Esophagus muscularis mucosa (tissue), 4 donors: ENCODE measurements at regions not wholly inside any gene's neighbourhood (a gene's known extent, or its start where the extent isn't known, plus 50 kb on each side); places are given as distances from the start of the nearest gene placed in this dataset.

ENCODE experiments used
- DNase-seq: peaks from one replicate; pipeline ENCODE4 v3.0.0-alpha.2; 2017; ENCODE audit errors: extremely low spot score
- H3K27ac ChIP-seq, 4 donors: fragments of 200-600 bp; sonication (generic); replicated peaks in 1 of 4; 1 replicate in 3 of 4; 2 replicates in 1 of 4; pipeline ENCODE4 v1.5.1; 2016 to 2019; ENCODE audit warnings: mild to moderate bottlenecking in 1 of 4
- H3K27me3 ChIP-seq, 4 donors: fragments of 200-600 bp; sonication (generic); one replicate each; pipeline versions ENCODE4 v1.5.1 to v1.6.0; 2016 to 2019
- H3K36me3 ChIP-seq, 4 donors: fragments of 200-600 bp; sonication (generic); one replicate each; pipeline ENCODE4 v1.5.1; 2016 to 2019
- H3K4me1 ChIP-seq, 4 donors: fragments of 200-600 bp; sonication (generic); one replicate each; pipeline ENCODE4 v1.5.1; 2016 to 2019
- H3K4me3 ChIP-seq, 4 donors: fragments of 200-600 bp; sonication (generic); 1 replicate in 2 of 4; 2 replicates in 2 of 4; pipeline ENCODE4 v1.5.1; 2016 to 2019; ENCODE audit warnings: mild to moderate bottlenecking in 4 of 4, moderate library complexity in 1 of 4
- H3K9me3 ChIP-seq, 4 donors: fragments of 200-600 bp; sonication (generic); 1 replicate in 3 of 4; 2 replicates in 1 of 4; pipeline ENCODE4 v1.5.1; 2016 to 2019
- EP300 ChIP-seq: sonication (generic); formaldehyde crosslinking; IDR thresholded peaks from one replicate; pipeline ENCODE4 v1.6.1; 2017; ENCODE audit warnings: antibody characterized with exemption
- POLR2A ChIP-seq: fragments of 450-650 bp; IDR thresholded peaks from one replicate; pipeline ENCODE4 v1.6.1; 2017; ENCODE audit warnings: antibody characterized with exemption, moderate library complexity, mild to moderate bottlenecking, low read depth
- POLR2AphosphoS5 ChIP-seq, 2 donors: sonication (generic); formaldehyde crosslinking; IDR thresholded peaks; one replicate each; pipeline ENCODE4 v1.6.1; 2017; ENCODE audit warnings: antibody characterized with exemption in 2 of 2
- WGBS: methylation state at CpG from one replicate; pipeline ENCODE4 v1.1.5; 2018; 5-methylcytosine and 5-hydroxymethylcytosine counted together
- intact Hi-C: fragments of 100-400 bp; cut with DNase I; formaldehyde crosslinking; loops from one replicate; pipeline ENCODE4 v1.15.1; 2023
- TF ChIP-seq, protein P1 (sequence below), 3 experiments: fragments of 200-600 bp in 2 of 3; fragments of 450-650 bp in 1 of 3; sonication (generic) in 2 of 3; IDR thresholded peaks; one replicate each; pipeline ENCODE4 v1.5.1; 2017 to 2019; ENCODE audit warnings: antibody characterized with exemption in 3 of 3, mild to moderate bottlenecking in 2 of 3, moderate library complexity in 1 of 3

DNA sequence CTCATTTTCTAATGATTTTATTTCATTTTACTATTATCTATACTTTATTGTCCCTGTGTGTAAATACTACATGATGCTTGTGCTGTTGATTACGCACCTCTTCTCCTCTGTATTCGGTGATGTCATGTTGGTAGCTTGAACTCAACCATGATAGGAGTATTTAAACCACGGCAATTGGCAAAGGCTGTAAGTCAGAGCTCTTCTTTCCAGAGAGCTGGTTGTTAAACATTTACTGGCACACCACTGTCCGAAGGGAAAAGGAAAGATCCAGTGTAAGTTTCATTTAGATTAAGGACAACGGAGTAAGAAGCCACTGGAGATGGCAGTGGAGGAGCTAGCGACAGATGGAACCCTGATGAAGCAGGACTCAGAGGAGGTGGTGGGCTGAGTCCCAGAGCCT is 93.4 kb upstream of the KCNE2 start:
- Histone ChIP-seq H3K27ac (no peak overlapping the region), H3K9me3 (no peaks in the 10 kb centered on the region), H3K4me3 (no peak overlapping the region), H3K36me3 (no peaks in the 10 kb centered on the region), H3K27me3 (no peaks in the 10 kb centered on the region), H3K4me1 (no peaks in the 10 kb centered on the region)
- intact Hi-C loops: no loop called here
- no peak for DNase-seq
- TF ChIP-seq EP300 (no peak), POLR2A (no peak), POLR2AphosphoS5 (IDR thresholded peaks at IDR 0.05) (no peak)
- TF ChIP-seq, protein P1, sequence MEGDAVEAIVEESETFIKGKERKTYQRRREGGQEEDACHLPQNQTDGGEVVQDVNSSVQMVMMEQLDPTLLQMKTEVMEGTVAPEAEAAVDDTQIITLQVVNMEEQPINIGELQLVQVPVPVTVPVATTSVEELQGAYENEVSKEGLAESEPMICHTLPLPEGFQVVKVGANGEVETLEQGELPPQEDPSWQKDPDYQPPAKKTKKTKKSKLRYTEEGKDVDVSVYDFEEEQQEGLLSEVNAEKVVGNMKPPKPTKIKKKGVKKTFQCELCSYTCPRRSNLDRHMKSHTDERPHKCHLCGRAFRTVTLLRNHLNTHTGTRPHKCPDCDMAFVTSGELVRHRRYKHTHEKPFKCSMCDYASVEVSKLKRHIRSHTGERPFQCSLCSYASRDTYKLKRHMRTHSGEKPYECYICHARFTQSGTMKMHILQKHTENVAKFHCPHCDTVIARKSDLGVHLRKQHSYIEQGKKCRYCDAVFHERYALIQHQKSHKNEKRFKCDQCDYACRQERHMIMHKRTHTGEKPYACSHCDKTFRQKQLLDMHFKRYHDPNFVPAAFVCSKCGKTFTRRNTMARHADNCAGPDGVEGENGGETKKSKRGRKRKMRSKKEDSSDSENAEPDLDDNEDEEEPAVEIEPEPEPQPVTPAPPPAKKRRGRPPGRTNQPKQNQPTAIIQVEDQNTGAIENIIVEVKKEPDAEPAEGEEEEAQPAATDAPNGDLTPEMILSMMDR (IDR thresholded peaks at IDR 0.05): no peak
- WGBS: 93% methylated on average over 6 of the region's 6 CpGs

DNA sequence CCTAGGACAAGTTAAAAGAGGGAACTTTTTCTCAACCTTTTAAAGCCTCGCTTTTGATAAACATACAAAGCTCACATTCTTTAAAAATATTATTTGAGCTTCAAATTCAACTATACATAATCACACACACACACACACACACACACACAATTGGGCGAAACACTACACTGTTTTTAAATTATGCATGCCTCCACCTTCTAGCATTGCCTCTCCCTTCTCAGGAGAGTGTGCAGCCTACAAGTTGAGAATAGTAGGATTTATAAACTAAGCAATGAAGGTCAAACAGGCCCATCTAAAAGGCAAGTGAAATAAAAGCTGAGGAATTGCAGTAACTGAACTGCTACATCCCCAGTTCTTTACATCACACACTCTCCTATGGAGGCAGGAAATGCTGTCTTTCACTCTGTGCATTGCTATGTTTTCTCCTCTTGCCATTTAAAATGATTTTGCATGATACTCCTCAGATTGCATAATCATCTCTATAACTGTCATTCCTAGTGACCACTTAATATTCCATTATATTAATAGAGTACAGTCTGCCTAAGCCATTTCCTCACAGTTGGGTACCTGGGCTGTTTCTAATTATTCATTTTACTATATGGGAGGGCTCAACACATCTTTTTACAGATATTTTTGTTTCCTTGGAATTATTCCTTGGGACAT is 92.5 kb upstream of the KCNE2 start:
- no peak overlapping the region for H3K27ac ChIP-seq
- WGBS: 95% methylated on average over 2 of the region's 2 CpGs

DNA sequence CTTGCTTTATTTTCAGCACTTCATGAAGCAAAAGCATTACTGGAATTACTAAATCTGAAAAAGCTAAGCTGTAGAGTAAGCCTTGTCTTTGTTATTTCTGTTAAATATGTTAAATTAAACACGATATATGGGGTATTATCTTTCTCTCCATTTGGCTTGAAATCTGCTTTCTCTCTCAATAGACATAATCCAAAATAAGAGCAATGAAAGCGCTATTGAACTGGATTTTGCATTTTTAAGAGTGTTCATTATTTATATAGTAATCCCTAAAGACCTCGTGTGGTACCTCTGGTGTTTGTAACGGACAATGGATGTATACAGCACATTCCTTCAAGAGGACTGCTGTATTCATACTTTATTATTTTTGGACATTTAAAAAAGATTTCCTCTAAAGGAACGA is 91.5 kb upstream of the KCNE2 start:
- WGBS: 88% methylated on average over 5 of the region's 5 CpGs
- DNase-seq: no peak
- Histone ChIP-seq H3K9me3 (no peaks in the 10 kb centered on the region), H3K36me3 (no peaks in the 10 kb centered on the region), H3K4me1 (no peaks in the 10 kb centered on the region), H3K27me3 (no peaks in the 10 kb centered on the region), H3K4me3 (no peak overlapping the region), H3K27ac (no peak overlapping the region)
- intact Hi-C loops: no loop called here
- TF ChIP-seq, protein P1 (IDR thresholded peaks at IDR 0.05): no peak
- TF ChIP-seq EP300: no peak
- TF ChIP-seq POLR2AphosphoS5 (IDR thresholded peaks at IDR 0.05): no peak
- TF ChIP-seq POLR2A: no peak

More for the DNA sequence above, 92.5 kb upstream of the KCNE2 start:
- Histone ChIP-seq H3K4me1 (no peaks in the 10 kb centered on the region), H3K4me3 (no peak overlapping the region), H3K9me3 (no peaks in the 10 kb centered on the region), H3K27me3 (no peaks in the 10 kb centered on the region), H3K36me3 (no peaks in the 10 kb centered on the region)
- TF ChIP-seq POLR2A: no peak
- DNase-seq: no peak
- intact Hi-C loops: no loop called here

DNA sequence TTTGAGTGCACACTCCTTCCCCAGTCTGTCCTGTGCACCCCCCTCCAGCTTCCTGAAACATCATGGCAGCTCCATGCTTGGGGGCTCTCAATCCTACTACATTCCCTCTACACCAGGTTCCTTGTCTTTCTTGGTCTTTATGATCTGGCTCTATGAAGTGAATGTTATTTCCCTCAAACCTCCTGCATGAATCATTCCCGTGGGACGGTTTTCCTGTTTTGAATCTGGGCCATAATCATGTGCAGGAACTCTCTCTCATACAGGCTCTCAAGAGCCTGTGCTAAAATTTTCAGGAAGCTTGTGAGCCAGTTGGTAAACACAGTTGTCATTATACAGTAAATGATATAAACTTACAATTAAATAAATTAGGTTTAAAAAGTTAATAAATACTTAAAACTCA is 89.8 kb upstream of the KCNE2 start:
- no peaks in the 10 kb centered on the region for H3K9me3 ChIP-seq
- H3K4me1 ChIP-seq: no peaks in the 10 kb centered on the region
- intact Hi-C loops: no loop called here
- TF ChIP-seq POLR2AphosphoS5 (IDR thresholded peaks at IDR 0.05) (no peak), EP300 (no peak), POLR2A (no peak)
- TF ChIP-seq, protein P1 (IDR thresholded peaks at IDR 0.05): no peak
- no peaks in the 10 kb centered on the region for H3K27me3 ChIP-seq
- WGBS: 55% methylated on average over 2 of the region's 2 CpGs
- DNase-seq: no peak
- H3K36me3 ChIP-seq: no peaks in the 10 kb centered on the region
- no peak overlapping the region for H3K4me3 ChIP-seq
- no peak overlapping the region for H3K27ac ChIP-seq

DNA sequence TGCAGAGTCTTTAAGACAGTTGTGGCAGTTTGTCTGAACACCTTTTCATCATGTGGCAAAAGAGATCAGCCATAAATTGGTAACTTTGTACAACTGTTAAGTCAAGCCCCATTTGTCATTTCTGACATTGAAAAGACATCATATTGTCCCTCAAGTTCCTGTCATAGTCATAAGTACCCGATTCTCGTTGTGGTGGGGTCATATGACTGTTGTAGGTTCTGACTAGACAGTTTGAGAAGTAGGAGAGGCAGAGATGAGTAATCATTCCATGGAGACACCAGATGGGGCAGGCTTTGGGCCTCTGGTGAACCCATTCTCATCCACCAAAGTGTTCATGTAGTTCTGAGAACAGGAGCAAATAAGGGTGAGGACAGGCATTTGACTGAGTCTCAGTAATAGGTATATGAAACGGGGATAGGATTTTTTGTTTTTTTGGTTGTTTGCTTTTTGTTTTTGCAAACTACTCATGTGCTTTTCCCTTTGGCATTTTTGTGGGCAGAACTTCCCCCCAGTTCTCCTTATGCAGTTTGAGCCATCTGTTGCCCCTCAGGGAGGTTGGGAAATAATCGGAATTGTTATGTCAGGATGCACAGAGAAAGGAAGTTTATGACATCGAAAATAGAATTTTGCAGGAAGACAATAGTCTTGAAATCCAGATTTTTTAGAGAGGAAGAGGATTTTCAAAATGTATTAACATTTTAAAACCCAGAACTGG is 86.9 kb upstream of the KCNE2 start:
- H3K4me3 ChIP-seq: no peak overlapping the region
- WGBS: 75% methylated on average over 5 of the region's 5 CpGs
- TF ChIP-seq, protein P1 (IDR thresholded peaks at IDR 0.05): no peak
- H3K36me3 ChIP-seq: no peaks in the 10 kb centered on the region
- no peaks in the 10 kb centered on the region for H3K27me3 ChIP-seq
- intact Hi-C loops: no loop called here
- no peaks in the 10 kb centered on the region for H3K9me3 ChIP-seq
- H3K27ac ChIP-seq: no peak overlapping the region
- H3K4me1 ChIP-seq: peaks cover 0 to 14% (median 12%) of the 10 kb centered on the region in 4 donors
- no peak for DNase-seq
